GM19043 (cell line): ENCODE measurements at regions not wholly inside any gene's neighbourhood (a gene's known extent, or its start where the extent isn't known, plus 50 kb on each side); places are given as distances from the start of the nearest gene placed in this dataset.

ENCODE experiments used
- ATAC-seq: cut with Tn5 transposase; IDR thresholded peaks from one replicate; pipeline ENCODE4 v1.9.1; 2021; ENCODE audit warnings: low read depth; ENCODE audit not compliant: unreplicated experiment

DNA sequence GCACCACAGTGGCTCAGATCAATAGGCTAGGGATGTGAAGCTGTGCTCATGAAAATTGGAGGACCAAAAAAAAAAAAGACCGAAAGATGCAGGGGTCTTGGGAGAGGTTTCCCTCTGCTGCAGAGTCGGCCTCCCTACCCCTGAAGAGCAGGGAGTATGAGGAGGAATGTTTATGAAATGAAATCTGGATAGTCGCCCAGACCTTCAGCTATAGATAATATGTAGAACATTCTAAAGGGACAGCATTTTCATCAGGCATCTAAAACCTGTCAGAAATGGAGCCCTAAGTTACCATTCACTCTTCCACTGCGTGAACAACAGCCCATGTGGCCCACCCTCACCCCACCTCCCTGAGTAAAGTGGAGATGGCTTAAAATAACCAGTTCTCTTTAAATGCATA lies 122.9 kb downstream of the TMEM174 start:
- no peak for ATAC-seq

DNA sequence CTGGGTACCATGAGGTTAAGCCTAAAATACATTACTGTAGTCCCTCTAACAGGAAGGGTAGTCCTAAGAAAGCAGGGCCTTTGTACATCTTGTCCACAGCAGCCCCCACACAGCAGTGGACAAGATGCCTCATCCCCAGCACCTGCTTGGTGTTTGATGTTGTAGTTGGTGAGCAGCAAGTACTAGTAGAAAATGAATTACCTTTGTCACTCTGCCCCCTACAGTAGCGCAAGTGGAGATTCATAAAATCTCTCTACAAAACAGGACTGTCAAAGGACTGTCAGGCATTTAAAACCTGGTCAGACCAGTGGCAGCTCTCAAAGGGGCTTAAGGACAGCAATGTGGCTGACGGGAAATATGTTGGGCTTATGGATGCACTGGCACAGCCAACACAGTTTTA lies 122.5 kb downstream of the TMEM174 start:
- ATAC-seq, result no peak

DNA sequence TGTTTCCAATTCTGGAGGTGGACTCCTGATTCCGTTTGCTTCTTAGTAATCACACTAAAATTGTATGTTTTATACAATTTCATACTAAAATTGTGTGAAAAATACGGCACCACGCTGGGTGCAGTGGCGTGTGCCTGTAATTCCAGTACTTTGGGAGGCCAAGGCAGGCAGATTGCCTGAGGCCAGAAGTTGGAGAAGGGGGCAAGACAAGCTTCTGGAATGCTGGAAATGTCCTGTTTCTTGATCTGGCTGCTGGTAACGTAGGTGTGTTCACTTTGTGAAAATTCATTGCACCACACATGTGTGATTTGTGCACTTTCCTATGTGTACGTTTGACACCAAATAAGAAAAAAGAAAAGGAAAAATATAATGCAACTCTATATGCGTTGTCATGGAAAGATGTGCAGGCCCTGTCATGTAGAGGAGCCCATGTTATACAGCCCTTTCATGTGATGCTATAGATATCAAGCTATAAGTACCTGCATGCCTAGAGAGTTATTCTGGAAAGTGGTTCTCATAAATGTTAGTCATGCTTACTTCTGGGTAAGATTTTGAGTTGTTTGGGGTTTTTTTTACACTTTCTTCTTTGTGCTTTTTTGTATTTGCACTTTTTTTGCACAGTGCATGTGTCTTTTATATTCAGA lies 119.9 kb downstream of the TMEM174 start:
- no peak for ATAC-seq

DNA sequence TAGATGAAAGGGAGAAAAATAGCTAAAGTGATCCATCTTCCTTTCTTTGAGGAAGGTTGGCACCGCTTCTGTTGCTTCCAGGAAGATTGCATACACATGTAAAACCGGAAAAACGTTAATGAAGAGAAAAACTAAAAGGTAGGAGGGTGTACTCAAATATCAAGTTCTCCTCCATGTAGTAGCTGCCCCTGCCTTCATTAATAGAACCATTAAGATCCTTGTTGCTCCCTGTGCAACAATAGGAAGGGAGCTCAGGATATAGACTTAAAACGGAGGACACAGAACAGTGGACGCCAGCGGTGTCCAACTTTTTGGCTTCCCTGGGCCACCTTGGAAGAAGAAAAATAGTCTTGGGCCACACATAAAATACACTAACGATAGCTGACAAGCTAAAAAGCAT lies 118.9 kb downstream of the TMEM174 start:
- no peak for ATAC-seq

DNA sequence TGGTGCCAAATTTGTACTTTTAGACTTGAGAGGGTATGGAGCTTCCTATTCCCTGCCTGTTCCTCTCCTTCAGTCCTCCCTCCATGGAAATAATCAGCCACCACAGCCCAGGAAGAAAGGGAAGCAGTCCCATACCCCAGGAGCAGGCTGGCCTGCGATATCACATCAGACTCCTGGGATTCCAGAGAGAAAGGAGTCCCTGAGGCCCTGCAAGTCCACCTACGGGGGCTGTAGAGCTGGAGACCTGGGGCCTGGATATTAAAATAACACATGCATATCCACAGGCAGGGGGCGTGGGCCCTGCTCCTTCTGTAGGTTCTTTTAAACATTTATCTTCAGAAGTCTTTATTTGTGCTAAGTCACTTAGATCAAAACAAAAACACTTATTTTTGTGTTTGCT lies 117.2 kb downstream of the TMEM174 start:
- no peak for ATAC-seq

DNA sequence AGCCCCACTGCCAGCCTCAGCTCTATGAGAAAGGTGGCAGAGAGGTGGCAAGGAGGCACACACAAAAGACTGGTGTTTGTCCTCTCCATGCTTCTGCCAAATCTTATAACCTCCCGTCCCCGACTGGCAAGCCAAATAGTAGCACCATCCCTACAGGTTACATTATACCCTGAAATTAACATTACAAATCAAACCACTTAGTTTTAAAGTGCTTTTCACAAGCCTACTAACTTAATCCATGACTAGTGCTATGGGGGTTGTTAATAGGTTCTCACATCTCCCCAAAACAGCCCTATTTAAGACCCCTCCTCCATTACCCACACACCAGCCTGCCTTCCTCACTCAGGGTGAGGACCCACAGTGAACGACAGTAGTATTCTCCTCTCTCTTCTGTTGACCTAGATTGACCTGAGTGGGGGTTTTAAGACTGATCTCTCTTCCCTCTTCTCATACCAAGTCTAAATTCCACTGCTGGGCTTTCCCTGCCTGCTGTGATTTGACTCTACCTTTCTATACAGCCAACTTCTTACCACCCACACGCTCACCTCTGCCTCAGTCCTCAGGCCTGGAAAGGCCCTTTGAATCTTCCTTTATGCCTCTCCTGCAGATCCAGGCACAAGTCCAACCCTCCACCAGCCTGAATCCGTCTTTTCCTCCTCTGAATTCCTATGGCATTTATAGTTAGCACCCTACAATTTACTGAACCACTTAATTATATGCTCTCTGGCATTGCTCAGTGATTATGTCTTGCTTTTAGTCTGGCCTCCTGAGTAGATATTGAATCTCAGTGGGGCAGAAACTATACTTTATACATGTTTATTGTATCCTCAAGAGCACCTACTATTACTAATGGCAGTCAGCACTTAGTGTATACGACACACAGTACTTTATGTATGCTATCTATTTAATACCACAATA lies 116.1 kb downstream of the TMEM174 start:
- no peak for ATAC-seq

DNA sequence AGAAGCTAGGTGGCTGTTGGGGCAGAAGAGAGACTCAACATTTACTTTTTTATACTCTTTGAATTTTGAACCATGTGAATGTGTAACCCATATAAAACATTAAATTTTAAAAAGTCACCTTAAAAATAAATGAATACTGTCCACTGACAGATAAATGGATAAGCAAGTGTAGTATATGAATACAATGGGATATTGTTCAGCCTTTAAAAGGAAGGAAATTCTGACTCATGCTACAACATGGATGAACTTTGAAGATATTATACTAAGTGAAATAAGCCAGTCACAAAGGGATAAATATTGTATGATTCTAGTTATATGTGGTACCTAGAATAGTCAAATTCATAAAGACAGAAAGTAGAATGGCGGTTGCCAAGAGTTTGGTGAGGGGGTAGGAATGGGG lies 113.9 kb downstream of the TMEM174 start:
- no peak for ATAC-seq

DNA sequence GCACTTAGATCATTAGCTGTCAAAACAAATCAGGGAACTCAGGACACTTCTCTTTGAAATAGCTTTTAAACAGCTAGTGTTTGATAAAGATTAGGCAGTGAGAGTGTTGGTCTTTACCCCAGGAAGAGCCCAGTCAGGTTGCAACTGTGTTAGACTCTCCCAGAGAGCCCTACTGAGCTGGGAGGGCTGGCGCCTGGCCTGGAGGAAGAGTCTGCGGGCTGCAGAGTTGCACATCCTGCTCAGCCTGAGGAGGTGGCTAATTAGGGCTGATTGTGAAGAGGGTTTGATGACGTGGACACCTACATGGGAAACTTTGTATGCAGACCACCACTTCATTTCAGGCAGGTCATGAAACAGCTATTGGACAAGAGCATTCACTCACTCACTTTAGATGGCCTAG lies 112.0 kb downstream of the TMEM174 start:
- ATAC-seq, result no peak

DNA sequence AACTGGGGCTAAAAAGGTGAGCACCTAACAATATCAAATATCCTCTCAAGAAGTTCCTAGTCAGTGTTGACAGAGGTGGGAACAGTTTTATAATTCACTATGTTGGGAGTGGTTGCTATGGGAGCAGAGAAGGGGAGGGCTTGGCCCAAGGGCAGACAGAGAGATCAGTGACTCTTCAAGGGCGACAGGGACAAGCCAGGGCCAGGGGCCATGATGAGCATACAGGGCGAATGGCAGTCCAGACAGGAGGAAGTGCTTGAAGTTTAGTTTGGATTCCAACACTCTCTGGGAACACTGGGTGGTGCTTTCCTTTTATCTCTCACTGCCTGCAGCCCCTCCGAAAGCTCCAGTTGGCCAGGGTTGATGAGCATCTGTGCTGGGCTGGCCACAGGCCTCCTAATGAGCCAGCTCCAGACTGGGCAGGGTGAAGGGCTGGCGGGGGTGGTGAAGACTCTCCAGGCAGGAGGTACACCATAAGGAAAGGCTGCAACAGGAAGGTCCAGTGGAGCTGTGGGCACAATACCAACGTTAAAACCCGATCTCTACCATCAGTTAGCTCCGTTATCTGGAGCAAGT lies 111.3 kb downstream of the TMEM174 start:
- no peak for ATAC-seq

DNA sequence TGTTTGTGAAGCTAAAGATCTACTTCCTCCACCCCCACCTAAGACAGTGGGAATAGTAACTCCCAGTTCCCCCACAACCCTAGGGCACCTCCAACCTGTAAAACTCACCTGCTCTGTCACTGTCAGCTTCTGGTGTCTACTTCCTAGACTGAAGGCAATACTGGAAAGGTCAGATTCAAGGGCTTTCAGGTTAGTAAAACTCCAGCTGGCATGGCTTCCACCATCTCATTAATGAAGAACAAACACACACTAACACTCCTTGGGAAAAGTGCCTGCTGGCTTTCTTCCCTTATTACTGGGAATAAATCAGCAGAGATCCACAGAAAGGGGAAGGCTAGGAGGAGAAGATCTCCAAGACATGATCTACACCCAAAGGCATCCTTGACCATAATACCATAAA lies 109.9 kb downstream of the TMEM174 start:
- no peak for ATAC-seq

DNA sequence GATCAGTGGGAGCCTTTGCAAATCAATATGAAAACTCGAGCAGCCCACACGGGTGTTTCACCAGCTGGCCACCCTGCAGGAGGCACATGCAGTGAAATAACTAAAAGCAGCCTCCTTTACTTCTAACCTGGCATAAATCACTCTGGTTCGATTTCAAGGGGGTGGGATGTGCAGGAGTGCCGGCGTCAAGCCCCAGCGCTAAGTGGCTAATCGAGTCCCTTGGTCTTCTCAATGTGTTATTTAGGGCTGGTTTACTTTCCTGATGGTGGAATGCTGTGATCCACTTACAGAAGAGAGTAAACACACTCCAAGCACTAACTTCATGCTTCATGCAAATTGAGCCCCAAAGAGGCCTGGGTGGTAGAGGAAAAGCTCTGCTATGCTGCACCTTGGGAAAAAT lies 109.4 kb downstream of the TMEM174 start:
- no peak for ATAC-seq

DNA sequence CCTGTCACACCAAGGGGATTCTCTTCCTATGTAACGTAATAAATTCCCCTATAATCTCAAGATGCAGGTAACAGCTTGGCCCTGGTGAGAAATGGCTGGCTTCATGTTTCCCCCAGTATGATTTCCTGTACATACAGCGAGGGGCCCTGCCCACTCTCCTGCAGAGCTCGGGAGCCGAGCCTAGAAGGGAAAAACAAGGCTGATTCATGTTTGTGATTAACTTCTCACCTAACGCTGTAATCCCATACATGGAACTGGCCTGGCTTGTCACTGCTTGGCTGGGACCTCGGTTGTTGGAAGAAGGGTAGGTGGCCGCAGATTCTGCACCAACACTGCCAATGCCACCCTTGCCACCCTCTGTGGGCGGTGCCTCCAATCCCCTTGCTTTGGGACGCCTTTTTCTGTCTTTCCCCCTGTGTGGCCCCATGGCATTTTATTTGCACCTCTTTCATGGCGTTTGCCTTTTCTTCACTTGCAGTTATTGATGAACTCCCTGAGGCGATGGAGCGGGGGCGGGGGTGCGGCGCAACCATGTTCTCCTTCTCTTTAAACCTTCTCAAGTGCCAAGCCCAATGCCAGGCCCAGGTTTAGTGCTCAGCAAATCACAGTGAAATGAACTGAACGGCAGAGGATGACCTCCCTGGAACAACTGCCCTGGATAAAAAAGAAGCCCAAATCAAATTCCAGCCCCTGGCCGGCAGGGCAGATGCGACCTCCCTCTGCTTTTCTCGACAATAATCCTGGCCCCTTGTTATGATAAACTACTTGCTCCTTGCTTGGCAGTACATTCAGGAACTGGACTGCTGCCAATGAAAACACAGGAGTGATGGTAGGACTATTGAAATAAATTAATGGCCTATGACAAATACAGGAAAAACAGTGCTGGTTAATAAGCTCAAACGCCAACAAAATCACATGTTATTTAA lies 108.1 kb downstream of the TMEM174 start:
- no peak for ATAC-seq

DNA sequence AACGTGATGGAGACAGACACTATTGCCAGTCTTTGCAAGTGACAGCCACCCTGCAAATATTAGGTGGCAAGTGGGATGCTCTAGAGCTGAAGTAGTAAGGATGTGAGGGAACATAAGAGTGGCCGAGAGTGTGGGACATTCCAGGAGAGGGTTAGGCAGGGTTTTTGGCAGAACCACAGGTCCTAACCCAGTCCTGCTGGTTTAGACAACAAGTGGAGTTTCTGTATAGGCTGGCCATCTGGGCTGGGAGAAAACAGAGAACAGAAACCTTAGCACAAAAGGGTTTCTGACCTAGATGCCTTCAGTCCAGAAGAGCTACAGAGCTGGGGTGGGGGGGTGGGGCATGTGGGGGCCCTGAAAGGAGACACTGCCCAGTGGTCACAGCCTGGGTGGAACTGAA lies 107.4 kb downstream of the TMEM174 start:
- no peak for ATAC-seq

DNA sequence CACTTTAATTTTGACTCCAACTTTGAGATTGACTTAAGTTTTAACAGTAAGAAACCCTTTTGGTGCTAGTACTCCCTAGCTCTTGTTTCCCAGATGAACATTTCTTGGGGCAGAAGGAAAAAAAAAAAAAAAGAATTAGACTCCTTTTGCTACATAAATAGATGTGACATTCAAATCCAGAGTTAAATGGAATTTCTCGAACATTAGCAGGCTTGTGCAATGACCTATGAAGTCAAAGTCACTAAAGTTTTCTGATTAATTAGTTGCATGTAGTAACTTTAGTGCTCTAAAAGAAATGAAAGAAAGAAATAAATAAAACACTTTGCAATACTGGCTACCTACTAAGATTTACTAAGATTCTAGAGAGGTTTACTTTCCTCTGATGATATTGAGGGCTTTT lies 106.8 kb downstream of the TMEM174 start:
- ATAC-seq, result no peak

DNA sequence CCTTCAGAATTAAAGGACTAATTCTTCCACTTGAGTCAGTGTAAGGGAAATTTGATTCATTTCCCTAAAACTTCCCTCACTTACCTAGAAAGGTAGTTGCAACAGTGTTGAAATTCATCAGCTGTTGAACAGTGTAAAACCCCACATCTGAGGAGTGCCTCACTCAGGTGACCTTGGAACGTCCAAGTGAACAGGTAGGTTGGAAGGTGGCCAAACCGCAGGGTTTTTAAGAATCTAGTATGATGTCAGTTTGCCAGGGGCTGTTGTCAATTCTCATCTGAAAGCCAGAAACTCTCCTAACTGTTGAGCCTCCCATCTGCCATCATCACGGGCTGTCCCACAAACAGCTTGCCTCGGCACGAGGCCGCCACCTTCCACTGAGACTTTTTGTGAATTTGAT lies 105.7 kb downstream of the TMEM174 start:
- no peak for ATAC-seq

DNA sequence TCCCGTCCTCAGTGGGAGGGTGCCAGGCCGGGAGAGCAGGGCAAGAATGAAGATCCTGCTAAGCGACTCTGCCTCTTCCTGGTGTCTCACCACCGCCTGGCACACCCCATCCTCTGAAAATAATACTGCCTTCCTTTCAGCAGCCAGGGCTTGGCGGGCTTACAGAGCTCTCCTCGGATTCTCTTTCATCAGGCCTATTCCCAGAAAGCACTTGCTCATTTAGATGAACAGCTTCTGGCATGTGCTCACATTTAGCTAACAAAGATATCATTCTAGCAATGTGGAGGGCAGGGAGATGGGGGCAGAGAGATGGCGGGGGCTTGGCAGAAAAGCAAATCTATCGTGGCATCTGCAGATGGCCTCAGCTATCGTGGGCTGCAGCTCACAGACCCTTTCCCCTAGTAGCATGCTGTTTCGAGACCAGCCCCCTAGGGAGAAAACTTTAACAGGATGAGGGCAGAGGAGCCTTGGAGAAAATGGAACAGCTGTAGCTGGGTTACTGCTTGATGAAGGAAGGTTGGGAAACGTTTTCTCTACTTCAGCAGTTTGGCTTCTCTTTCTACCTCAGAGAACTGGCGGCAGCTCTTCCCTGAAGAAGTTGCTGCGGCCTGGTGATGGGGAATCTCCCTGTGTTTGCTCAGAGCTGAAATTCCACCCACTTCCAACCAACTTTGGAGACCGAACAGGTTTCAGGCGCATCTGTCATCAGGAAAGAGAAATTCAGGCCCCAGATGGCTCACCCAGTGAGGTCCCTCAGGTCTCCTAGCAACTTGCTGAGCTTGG lies 102.1 kb downstream of the TMEM174 start:
- ATAC-seq, result no peak

DNA sequence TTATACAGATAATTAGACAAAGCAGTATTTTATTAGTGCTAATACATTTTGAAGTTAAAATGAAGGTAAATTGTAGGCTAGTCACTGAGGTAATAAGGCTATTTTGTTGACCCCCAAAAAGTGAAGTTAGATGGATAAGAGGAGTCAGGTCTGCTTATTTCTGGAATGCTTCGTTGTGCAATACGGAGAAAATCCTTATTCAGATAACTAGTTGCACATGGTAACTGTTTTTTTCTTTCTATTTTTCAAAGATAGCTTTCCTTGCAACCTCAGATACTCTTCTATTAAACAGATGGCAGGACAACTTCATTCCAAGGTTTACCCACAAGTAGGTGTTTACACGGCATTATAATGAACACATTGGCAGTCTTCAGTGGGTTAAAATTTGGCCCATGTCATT lies 101.1 kb downstream of the TMEM174 start:
- no peak for ATAC-seq

DNA sequence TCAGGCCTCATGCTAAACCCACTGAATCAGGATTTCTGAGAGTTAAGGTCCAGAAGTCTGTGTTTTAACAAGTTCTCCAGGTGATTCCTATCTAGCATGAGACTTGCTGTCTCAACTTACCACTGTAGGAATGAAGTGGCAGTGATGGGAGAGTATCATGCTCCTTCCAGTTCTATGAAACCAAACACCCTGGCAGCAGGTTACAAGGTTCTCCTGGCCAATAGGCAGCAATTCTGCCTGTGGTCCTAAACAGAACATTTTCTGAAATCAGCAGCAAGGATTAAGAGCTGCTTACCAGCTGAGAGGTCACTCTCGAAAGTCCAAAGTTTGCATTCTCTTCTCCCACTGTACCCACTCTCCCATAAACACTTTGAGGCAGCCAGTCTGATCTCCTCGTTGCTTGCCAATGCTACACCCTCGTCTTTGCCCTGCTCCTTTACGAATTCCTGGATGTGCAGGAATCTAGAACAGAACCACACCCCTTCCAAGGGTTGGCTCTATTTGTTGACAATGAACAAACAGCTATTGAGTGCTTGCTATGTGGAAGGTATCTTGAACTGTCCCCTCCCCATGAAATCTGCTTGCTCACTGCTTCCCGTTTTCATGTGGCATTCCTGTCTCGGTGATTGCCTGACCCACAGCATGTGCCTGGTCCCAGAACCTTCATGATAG lies 100.5 kb downstream of the TMEM174 start:
- no peak for ATAC-seq

DNA sequence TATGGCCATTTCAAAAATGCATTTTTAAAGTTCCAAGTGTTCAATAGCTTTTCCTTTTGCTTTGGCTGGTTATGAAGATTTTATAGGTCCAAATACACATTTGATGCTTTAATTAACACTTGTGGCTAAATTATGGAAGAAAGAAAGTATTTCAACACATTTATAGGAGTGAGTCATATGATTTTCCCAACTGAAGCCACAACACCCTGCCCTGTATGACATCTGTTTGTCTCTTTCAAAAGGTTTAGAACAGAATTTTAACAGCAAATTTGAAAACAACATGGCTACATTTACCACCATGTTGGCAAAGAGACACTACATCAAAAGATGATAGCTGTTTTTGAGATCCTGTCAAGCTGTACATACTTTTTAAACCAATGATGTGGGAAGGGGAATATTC lies 99.4 kb downstream of the TMEM174 start:
- no peak for ATAC-seq
